Ammon's horn (tissue), 1 donor: ENCODE measurements at regions not wholly inside any gene's neighbourhood (a gene's known extent, or its start where the extent isn't known, plus 50 kb on each side); places are given as distances from the start of the nearest gene placed in this dataset.
"Not testable (repeated sequence)": the region's sequence is repeated elsewhere in the genome, so short reads cannot be mapped to it uniquely, and the experiment has no call there.

Source experiments
- DNase-seq: peaks from one replicate; pipeline ENCODE4 v3.0.0-alpha.2; 2016; ENCODE audit warnings: low spot score

- DNase-seq = not testable (repeated sequence)
Measured at GRCh38 chr7:149930374-149931068, 56.8 kb downstream of the ATP6V0E2 start.

- not testable (repeated sequence) for DNase-seq
Measured at GRCh38 chr7:149933776-149934175, 60.0 kb downstream of the ATP6V0E2 start.

GRCh38 chr7:149947346-149947745 lies 73.6 kb downstream of the ATP6V0E2 start:
- not testable (repeated sequence) for DNase-seq

- DNase-seq = not testable (repeated sequence)
Measured at GRCh38 chr7:149948444-149948843, 74.7 kb downstream of the ATP6V0E2 start.

- DNase-seq = not testable (repeated sequence)
Measured at GRCh38 chr7:149949863-149950577, 76.3 kb downstream of the ATP6V0E2 start.

GRCh38 chr7:149950578-149950924 lies 76.8 kb downstream of the ATP6V0E2 start:
- not testable (repeated sequence) for DNase-seq

GRCh38 chr7:149951579-149951978 lies 77.8 kb downstream of the ATP6V0E2 start:
- DNase-seq = not testable (repeated sequence)

- not testable (repeated sequence) for DNase-seq
Measured at GRCh38 chr7:149958880-149959279, 85.1 kb downstream of the ATP6V0E2 start.

- DNase-seq = not testable (repeated sequence)
Measured at GRCh38 chr7:149960863-149961262, 87.1 kb downstream of the ATP6V0E2 start.

GRCh38 chr7:149961878-149962277 lies 88.1 kb downstream of the ATP6V0E2 start:
- DNase-seq = not testable (repeated sequence)

- not testable (repeated sequence) for DNase-seq
Measured at GRCh38 chr7:149962685-149963319, 89.0 kb downstream of the ATP6V0E2 start.

- not testable (repeated sequence) for DNase-seq
Measured at GRCh38 chr7:149963985-149964384, 90.2 kb downstream of the ATP6V0E2 start.

- DNase-seq = not testable (repeated sequence)
Measured at GRCh38 chr7:149966444-149966843, 92.7 kb downstream of the ATP6V0E2 start.

- not testable (repeated sequence) for DNase-seq
Measured at GRCh38 chr7:149972977-149973376, 99.2 kb downstream of the ATP6V0E2 start.

GRCh38 chr7:149973681-149974080 lies 99.9 kb downstream of the ATP6V0E2 start:
- DNase-seq = not testable (repeated sequence)

- DNase-seq = not testable (repeated sequence)
Measured at GRCh38 chr7:149975608-149976007, 101.8 kb downstream of the ATP6V0E2 start.

GRCh38 chr7:149978537-149978936 lies 104.8 kb downstream of the ATP6V0E2 start:
- DNase-seq = not testable (repeated sequence)

GRCh38 chr7:149978944-149979343 lies 105.2 kb downstream of the ATP6V0E2 start:
- DNase-seq = not testable (repeated sequence)

GRCh38 chr7:149982537-149983112 lies 108.9 kb downstream of the ATP6V0E2 start:
- DNase-seq = not testable (repeated sequence)

- not testable (repeated sequence) for DNase-seq
Measured at GRCh38 chr7:149986866-149987265, 113.1 kb downstream of the ATP6V0E2 start.

GRCh38 chr7:149991652-149992302 lies 118.0 kb downstream of the ATP6V0E2 start:
- not testable (repeated sequence) for DNase-seq

- DNase-seq = not testable (repeated sequence)
Measured at GRCh38 chr7:149992366-149992765, 118.6 kb downstream of the ATP6V0E2 start.
